ENCODE measurements at regions not wholly inside any gene's neighbourhood (a gene's known extent, or its start where the extent isn't known, plus 50 kb on each side); places are given as distances from the start of the nearest gene placed in this dataset.

DNA sequence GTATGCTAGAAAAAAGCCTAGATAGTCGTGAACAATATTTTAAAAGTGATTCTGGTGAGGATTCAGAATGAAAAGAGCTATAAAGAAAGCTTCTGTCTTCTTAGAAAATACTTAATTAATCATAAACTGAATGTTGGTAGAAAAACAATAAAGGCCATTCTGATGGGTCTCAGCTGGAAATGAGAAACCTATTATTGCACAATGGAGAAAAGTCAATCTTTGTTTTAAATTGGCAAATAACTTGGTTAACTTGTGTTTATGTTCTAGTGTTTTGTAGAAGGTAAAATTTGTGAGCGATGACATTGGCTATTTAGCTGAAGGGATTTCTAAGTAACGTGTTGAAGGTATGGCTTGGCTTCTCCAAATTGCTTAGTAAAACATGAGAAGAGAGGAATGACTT is 74.1 kb upstream of the TMED7 start:
- Histone ChIP-seq H2AFZ (ENCODE audit: low read length) (no peak overlapping the region), H2BK120ac (ENCODE audit: low read depth, low read length, poor library complexity, severe bottlenecking) (no peak overlapping the region), H2BK15ac (ENCODE audit: low read depth, low read length) (no peak overlapping the region), H3K9ac (ENCODE audit: extremely low read depth, insufficient read length, low read length) (no peak overlapping the region), H4K8ac (replicated peaks; ENCODE audit: insufficient read length, low read depth, low read length) (no peak overlapping the region), H3K4ac (ENCODE audit: low read depth, low read length) (no peak overlapping the region), H4K5ac (ENCODE audit: insufficient read length, low read depth, low read length) (no peak overlapping the region), H3K9me3 (ENCODE audit: control insufficient read depth, low read depth, low read length) (no peaks in the 10 kb centered on the region), H2BK12ac (ENCODE audit: insufficient read length, low read depth, low read length) (no peak overlapping the region), H3K18ac (ENCODE audit: insufficient read length, low read depth, low read length) (no peak overlapping the region), H3K23me2 (ENCODE audit: insufficient read length, low read depth, low read length, poor library complexity, severe bottlenecking) (no peaks in the 10 kb centered on the region), H3K27ac (ENCODE audit: insufficient read length, low read depth, low read length) (no peak overlapping the region), H3K79me2 (ENCODE audit: insufficient read depth, low read length) (no peaks in the 10 kb centered on the region), H3K79me1 (ENCODE audit: insufficient read depth, low read depth, low read length, poor library complexity, severe bottlenecking) (no peaks in the 10 kb centered on the region), H3K14ac (ENCODE audit: insufficient read depth, low read length) (no peak overlapping the region), H3K4me1 (ENCODE audit: insufficient read depth, low read length) (no peaks in the 10 kb centered on the region), H3T11ph (ENCODE audit: low read length) (no peak overlapping the region), H3K4me2 (ENCODE audit: insufficient read depth, insufficient read length, low read length) (no peak overlapping the region), H4K20me1 (ENCODE audit: control insufficient read depth, insufficient read depth, insufficient read length) (no peaks in the 10 kb centered on the region), H4K91ac (ENCODE audit: insufficient read length, low read depth, low read length) (no peak overlapping the region), H3K23ac (ENCODE audit: insufficient read length, low read depth, low read length) (no peak overlapping the region), H2AK5ac (ENCODE audit: insufficient read length, low read length) (no peak overlapping the region), H3K27me3 (ENCODE audit: insufficient read depth, low read length) (no peaks in the 10 kb centered on the region), H2BK5ac (ENCODE audit: insufficient read length, low read length) (no peak overlapping the region), H3K56ac (ENCODE audit: insufficient read length, low read depth, low read length) (no peak overlapping the region), H2BK20ac (ENCODE audit: low read depth, low read length, poor library complexity, severe bottlenecking) (no peak overlapping the region)
- no peaks in the 10 kb centered on the region for H3K36me3 Mint-ChIP-seq (ENCODE audit: insufficient read depth in 1 of 3, low read depth in 3 of 3)
- peaks cover 0 to 2% of the 10 kb centered on the region in 2 experiments; a peak in 2 of 5 replicates for H3K9me3 Mint-ChIP-seq
- DNase-seq: no peak
- no peak overlapping the region for H3K27ac Mint-ChIP-seq
- no peak overlapping the region for H3K4me3 Mint-ChIP-seq
- TF ChIP-seq, protein P1, sequence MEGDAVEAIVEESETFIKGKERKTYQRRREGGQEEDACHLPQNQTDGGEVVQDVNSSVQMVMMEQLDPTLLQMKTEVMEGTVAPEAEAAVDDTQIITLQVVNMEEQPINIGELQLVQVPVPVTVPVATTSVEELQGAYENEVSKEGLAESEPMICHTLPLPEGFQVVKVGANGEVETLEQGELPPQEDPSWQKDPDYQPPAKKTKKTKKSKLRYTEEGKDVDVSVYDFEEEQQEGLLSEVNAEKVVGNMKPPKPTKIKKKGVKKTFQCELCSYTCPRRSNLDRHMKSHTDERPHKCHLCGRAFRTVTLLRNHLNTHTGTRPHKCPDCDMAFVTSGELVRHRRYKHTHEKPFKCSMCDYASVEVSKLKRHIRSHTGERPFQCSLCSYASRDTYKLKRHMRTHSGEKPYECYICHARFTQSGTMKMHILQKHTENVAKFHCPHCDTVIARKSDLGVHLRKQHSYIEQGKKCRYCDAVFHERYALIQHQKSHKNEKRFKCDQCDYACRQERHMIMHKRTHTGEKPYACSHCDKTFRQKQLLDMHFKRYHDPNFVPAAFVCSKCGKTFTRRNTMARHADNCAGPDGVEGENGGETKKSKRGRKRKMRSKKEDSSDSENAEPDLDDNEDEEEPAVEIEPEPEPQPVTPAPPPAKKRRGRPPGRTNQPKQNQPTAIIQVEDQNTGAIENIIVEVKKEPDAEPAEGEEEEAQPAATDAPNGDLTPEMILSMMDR (conservative IDR thresholded peaks at IDR 0.05): no peak
- WGBS (ENCODE audit: extremely low coverage, insufficient read length, low lambda C conversion rate): no CpG with 5 or more reads among the region's 3 CpGs
- H3K4me1 Mint-ChIP-seq: peaks cover under 1 to 5% of the 10 kb centered on the region in 2 experiments; a peak in 2 of 4 replicates
- no peaks in the 10 kb centered on the region for H3K27me3 Mint-ChIP-seq (ENCODE audit: low read depth)

Data from H9 (cell line).